ENCODE measurements at regions not wholly inside any gene's neighbourhood (a gene's known extent, or its start where the extent isn't known, plus 50 kb on each side); places are given as distances from the start of the nearest gene placed in this dataset.

GRCh38 chr15:70488941-70489848 lies 274.2 kb downstream of the UACA start:
- no peaks in the 10 kb centered on the region for H3K27me3 ChIP-seq (ENCODE audit: control insufficient read depth in 1 of 2, insufficient read depth in 2 of 2, low read length in 2 of 2)
- H3K36me3 ChIP-seq (ENCODE audit: control insufficient read depth in 2 of 2, insufficient read depth in 2 of 2, low read length in 2 of 2): no peaks in the 10 kb centered on the region
- H3K9me3 ChIP-seq (ENCODE audit: control insufficient read depth in 2 of 2, low read length in 2 of 2): no peaks in the 10 kb centered on the region
- H3K4me3 ChIP-seq (ENCODE audit: low read length in 2 of 2): no peak overlapping the region
- H3K27ac ChIP-seq (ENCODE audit: low read length): no peak overlapping the region
- H3K4me1 ChIP-seq (ENCODE audit: control insufficient read depth, insufficient read depth, low read length): no peaks in the 10 kb centered on the region
- H3K9ac ChIP-seq (ENCODE audit: low read length in 2 of 2): no peak overlapping the region

- no peaks in the 10 kb centered on the region for H3K9me3 ChIP-seq (ENCODE audit: control insufficient read depth in 2 of 2, low read length in 2 of 2)
- H3K36me3 ChIP-seq (ENCODE audit: control insufficient read depth in 2 of 2, insufficient read depth in 2 of 2, low read length in 2 of 2): no peaks in the 10 kb centered on the region
- H3K9ac ChIP-seq (ENCODE audit: low read length in 2 of 2): no peak overlapping the region
- H3K27me3 ChIP-seq (ENCODE audit: control insufficient read depth in 1 of 2, insufficient read depth in 2 of 2, low read length in 2 of 2): no peaks in the 10 kb centered on the region
- no peak overlapping the region for H3K27ac ChIP-seq (ENCODE audit: low read length)
- no peaks in the 10 kb centered on the region for H3K4me1 ChIP-seq (ENCODE audit: control insufficient read depth, insufficient read depth, low read length)
- H3K4me3 ChIP-seq (ENCODE audit: low read length in 2 of 2): no peak overlapping the region
Measured at GRCh38 chr15:70488002-70488605, 275.3 kb downstream of the UACA start.

- no peaks in the 10 kb centered on the region for H3K36me3 ChIP-seq (ENCODE audit: control insufficient read depth in 2 of 2, insufficient read depth in 2 of 2, low read length in 2 of 2)
- no peak overlapping the region for H3K4me3 ChIP-seq (ENCODE audit: low read length in 2 of 2)
- H3K9ac ChIP-seq (ENCODE audit: low read length in 2 of 2): no peak overlapping the region
- H3K27me3 ChIP-seq (ENCODE audit: control insufficient read depth in 1 of 2, insufficient read depth in 2 of 2, low read length in 2 of 2): no peaks in the 10 kb centered on the region
- H3K9me3 ChIP-seq (ENCODE audit: control insufficient read depth in 2 of 2, low read length in 2 of 2): no peaks in the 10 kb centered on the region
- H3K4me1 ChIP-seq (ENCODE audit: control insufficient read depth, insufficient read depth, low read length): no peaks in the 10 kb centered on the region
- H3K27ac ChIP-seq (ENCODE audit: low read length): no peak overlapping the region
Measured at GRCh38 chr15:70487387-70487740, 276.0 kb downstream of the UACA start.

GRCh38 chr15:70486451-70487386 lies 276.6 kb downstream of the UACA start:
- Histone ChIP-seq H3K4me3 (ENCODE audit: low read length in 2 of 2) (no peak overlapping the region), H3K9ac (ENCODE audit: low read length in 2 of 2) (no peak overlapping the region), H3K4me1 (ENCODE audit: control insufficient read depth, insufficient read depth, low read length) (no peaks in the 10 kb centered on the region), H3K36me3 (ENCODE audit: control insufficient read depth in 2 of 2, insufficient read depth in 2 of 2, low read length in 2 of 2) (no peaks in the 10 kb centered on the region), H3K9me3 (ENCODE audit: control insufficient read depth in 2 of 2, low read length in 2 of 2) (no peaks in the 10 kb centered on the region), H3K27ac (ENCODE audit: low read length) (no peak overlapping the region), H3K27me3 (ENCODE audit: control insufficient read depth in 1 of 2, insufficient read depth in 2 of 2, low read length in 2 of 2) (no peaks in the 10 kb centered on the region)

GRCh38 chr15:70486012-70486411 lies 277.3 kb downstream of the UACA start:
- Histone ChIP-seq H3K9me3 (ENCODE audit: control insufficient read depth in 2 of 2, low read length in 2 of 2) (no peaks in the 10 kb centered on the region), H3K4me1 (ENCODE audit: control insufficient read depth, insufficient read depth, low read length) (no peaks in the 10 kb centered on the region), H3K27ac (ENCODE audit: low read length) (no peak overlapping the region), H3K4me3 (ENCODE audit: low read length in 2 of 2) (no peak overlapping the region), H3K36me3 (ENCODE audit: control insufficient read depth in 2 of 2, insufficient read depth in 2 of 2, low read length in 2 of 2) (no peaks in the 10 kb centered on the region), H3K27me3 (ENCODE audit: control insufficient read depth in 1 of 2, insufficient read depth in 2 of 2, low read length in 2 of 2) (no peaks in the 10 kb centered on the region), H3K9ac (ENCODE audit: low read length in 2 of 2) (no peak overlapping the region)

GRCh38 chr15:70484993-70485392 lies 278.4 kb downstream of the UACA start:
- no peak overlapping the region for H3K27ac ChIP-seq (ENCODE audit: low read length)

GRCh38 chr15:70483513-70483912 lies 279.8 kb downstream of the UACA start:
- H3K27ac ChIP-seq (ENCODE audit: low read length): no peak overlapping the region
- no peak overlapping the region for H3K9ac ChIP-seq (ENCODE audit: low read length in 2 of 2)
- H3K4me1 ChIP-seq (ENCODE audit: control insufficient read depth, insufficient read depth, low read length): peaks cover 2% of the 10 kb centered on the region
- H3K4me3 ChIP-seq (ENCODE audit: low read length in 2 of 2): no peak overlapping the region
- H3K36me3 ChIP-seq (ENCODE audit: control insufficient read depth in 2 of 2, insufficient read depth in 2 of 2, low read length in 2 of 2): no peaks in the 10 kb centered on the region
- no peaks in the 10 kb centered on the region for H3K9me3 ChIP-seq (ENCODE audit: control insufficient read depth in 2 of 2, low read length in 2 of 2)
- H3K27me3 ChIP-seq (ENCODE audit: control insufficient read depth in 1 of 2, insufficient read depth in 2 of 2, low read length in 2 of 2): no peaks in the 10 kb centered on the region

More at GRCh38 chr15:70484993-70485392, 278.4 kb downstream of the UACA start:
- Histone ChIP-seq H3K9ac (ENCODE audit: low read length in 2 of 2) (no peak overlapping the region), H3K36me3 (ENCODE audit: control insufficient read depth in 2 of 2, insufficient read depth in 2 of 2, low read length in 2 of 2) (no peaks in the 10 kb centered on the region), H3K4me1 (ENCODE audit: control insufficient read depth, insufficient read depth, low read length) (no peaks in the 10 kb centered on the region), H3K9me3 (ENCODE audit: control insufficient read depth in 2 of 2, low read length in 2 of 2) (no peaks in the 10 kb centered on the region), H3K27me3 (ENCODE audit: control insufficient read depth in 1 of 2, insufficient read depth in 2 of 2, low read length in 2 of 2) (no peaks in the 10 kb centered on the region), H3K4me3 (ENCODE audit: low read length in 2 of 2) (no peak overlapping the region)

GRCh38 chr15:70480196-70480856 lies 283.0 kb downstream of the UACA start:
- H3K9ac ChIP-seq (ENCODE audit: low read length in 2 of 2): no peak overlapping the region
- no peaks in the 10 kb centered on the region for H3K27me3 ChIP-seq (ENCODE audit: control insufficient read depth in 1 of 2, insufficient read depth in 2 of 2, low read length in 2 of 2)
- H3K4me1 ChIP-seq (ENCODE audit: control insufficient read depth, insufficient read depth, low read length): peaks cover 4% of the 10 kb centered on the region
- no peaks in the 10 kb centered on the region for H3K9me3 ChIP-seq (ENCODE audit: control insufficient read depth in 2 of 2, low read length in 2 of 2)
- no peak overlapping the region for H3K4me3 ChIP-seq (ENCODE audit: low read length in 2 of 2)
- H3K27ac ChIP-seq (ENCODE audit: low read length): no peak overlapping the region
- no peaks in the 10 kb centered on the region for H3K36me3 ChIP-seq (ENCODE audit: control insufficient read depth in 2 of 2, insufficient read depth in 2 of 2, low read length in 2 of 2)

DNA sequence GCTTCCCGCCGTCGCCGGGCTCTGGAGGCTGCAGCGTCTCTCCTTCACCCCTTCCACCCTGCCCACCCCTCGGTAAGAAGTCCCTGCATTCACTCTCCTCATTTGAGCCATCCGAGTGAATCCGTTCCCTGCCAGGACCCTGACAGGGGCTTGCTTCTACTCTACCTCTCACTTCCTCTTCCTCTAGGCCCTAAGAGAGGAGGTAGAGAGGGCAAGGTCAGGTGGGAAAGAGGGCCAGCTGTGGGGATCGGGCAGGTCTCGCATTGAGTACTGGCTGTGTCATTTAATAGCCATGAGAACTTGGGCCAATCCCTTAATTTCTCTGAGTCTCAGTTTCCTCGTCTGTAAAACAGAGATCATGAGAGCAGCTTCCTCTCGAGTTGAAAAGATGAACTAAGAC lies 283.6 kb downstream of the UACA start:
- Histone ChIP-seq H3K9ac (ENCODE audit: low read length in 2 of 2) (no peak overlapping the region), H3K27me3 (ENCODE audit: control insufficient read depth in 1 of 2, insufficient read depth in 2 of 2, low read length in 2 of 2) (no peaks in the 10 kb centered on the region), H3K27ac (ENCODE audit: low read length) (no peak overlapping the region), H3K36me3 (ENCODE audit: control insufficient read depth in 2 of 2, insufficient read depth in 2 of 2, low read length in 2 of 2) (no peaks in the 10 kb centered on the region), H3K9me3 (ENCODE audit: control insufficient read depth in 2 of 2, low read length in 2 of 2) (no peaks in the 10 kb centered on the region), H3K4me3 (ENCODE audit: low read length in 2 of 2) (no peak overlapping the region), H3K4me1 (ENCODE audit: control insufficient read depth, insufficient read depth, low read length) (peaks cover 4% of the 10 kb centered on the region)

GRCh38 chr15:70479056-70479455 lies 284.3 kb downstream of the UACA start:
- Histone ChIP-seq H3K27me3 (ENCODE audit: control insufficient read depth in 1 of 2, insufficient read depth in 2 of 2, low read length in 2 of 2) (no peaks in the 10 kb centered on the region), H3K27ac (ENCODE audit: low read length) (no peak overlapping the region), H3K9me3 (ENCODE audit: control insufficient read depth in 2 of 2, low read length in 2 of 2) (no peaks in the 10 kb centered on the region), H3K36me3 (ENCODE audit: control insufficient read depth in 2 of 2, insufficient read depth in 2 of 2, low read length in 2 of 2) (no peaks in the 10 kb centered on the region), H3K4me3 (ENCODE audit: low read length in 2 of 2) (no peak overlapping the region), H3K9ac (ENCODE audit: low read length in 2 of 2) (no peak overlapping the region), H3K4me1 (ENCODE audit: control insufficient read depth, insufficient read depth, low read length) (peaks cover 7% of the 10 kb centered on the region)
